ENCODE measurements at regions not wholly inside any gene's neighbourhood (a gene's known extent, or its start where the extent isn't known, plus 50 kb on each side); places are given as distances from the start of the nearest gene placed in this dataset.
"Not testable (repeated sequence)": the region's sequence is repeated elsewhere in the genome, so short reads cannot be mapped to it uniquely, and the experiment has no call there.

DNA sequence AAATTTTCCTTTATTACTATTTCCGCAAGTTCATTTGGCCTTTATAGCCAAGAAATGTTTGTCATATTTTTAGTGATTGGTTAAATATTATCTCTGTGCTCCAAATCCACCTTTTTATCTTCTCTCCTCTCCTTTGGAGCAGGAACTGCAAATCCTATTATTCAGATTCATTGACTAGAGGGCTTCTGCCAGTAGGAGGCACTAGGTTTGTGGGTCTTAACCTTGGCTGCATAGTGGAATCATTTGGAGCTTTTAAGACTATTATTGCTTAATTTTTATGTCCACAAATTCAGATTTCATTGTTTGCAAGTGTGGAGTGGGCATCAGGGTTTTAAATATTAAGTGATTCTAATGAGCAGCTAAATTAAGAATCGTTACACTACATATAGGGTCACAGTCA lies 75.3 kb upstream of the SYT10 start:
- no peak for DNase-seq (ENCODE audit: low spot score)
- TF ChIP-seq, protein P1, sequence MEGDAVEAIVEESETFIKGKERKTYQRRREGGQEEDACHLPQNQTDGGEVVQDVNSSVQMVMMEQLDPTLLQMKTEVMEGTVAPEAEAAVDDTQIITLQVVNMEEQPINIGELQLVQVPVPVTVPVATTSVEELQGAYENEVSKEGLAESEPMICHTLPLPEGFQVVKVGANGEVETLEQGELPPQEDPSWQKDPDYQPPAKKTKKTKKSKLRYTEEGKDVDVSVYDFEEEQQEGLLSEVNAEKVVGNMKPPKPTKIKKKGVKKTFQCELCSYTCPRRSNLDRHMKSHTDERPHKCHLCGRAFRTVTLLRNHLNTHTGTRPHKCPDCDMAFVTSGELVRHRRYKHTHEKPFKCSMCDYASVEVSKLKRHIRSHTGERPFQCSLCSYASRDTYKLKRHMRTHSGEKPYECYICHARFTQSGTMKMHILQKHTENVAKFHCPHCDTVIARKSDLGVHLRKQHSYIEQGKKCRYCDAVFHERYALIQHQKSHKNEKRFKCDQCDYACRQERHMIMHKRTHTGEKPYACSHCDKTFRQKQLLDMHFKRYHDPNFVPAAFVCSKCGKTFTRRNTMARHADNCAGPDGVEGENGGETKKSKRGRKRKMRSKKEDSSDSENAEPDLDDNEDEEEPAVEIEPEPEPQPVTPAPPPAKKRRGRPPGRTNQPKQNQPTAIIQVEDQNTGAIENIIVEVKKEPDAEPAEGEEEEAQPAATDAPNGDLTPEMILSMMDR (IDR thresholded peaks at IDR 0.05; ENCODE audit: extremely low read depth, insufficient read depth, missing control alignments): peak; percentile 25
- in situ Hi-C loops (cut with MboI; ENCODE audit: low pct_unique_long_range_greater_than_20kb, low sequenced_read_pairs, unreplicated experiment): no loop called here

DNA sequence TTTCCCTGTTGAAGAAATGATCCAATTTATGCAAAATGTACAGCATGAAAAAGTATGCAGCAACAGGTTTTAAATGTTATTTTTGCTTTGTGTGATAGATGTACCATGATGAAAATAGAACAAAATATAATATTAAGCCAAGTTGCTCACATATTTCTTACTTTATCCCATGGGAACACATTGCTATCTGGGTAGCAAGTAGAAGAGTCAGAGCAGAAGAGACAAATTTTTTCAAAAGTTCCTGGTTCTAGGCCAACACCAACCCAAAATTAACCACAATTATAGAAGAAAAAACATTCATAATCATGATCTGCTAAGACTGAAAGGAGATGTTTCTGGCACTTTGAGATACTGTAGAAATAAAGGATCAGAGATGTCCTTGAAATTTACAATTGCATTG lies 79.9 kb upstream of the SYT10 start:
- TF ChIP-seq, protein P1 (IDR thresholded peaks at IDR 0.05; ENCODE audit: extremely low read depth, insufficient read depth, missing control alignments): no peak
- no peak for DNase-seq (ENCODE audit: low spot score)
- in situ Hi-C loops (cut with MboI; ENCODE audit: low pct_unique_long_range_greater_than_20kb, low sequenced_read_pairs, unreplicated experiment): no loop called here

DNA sequence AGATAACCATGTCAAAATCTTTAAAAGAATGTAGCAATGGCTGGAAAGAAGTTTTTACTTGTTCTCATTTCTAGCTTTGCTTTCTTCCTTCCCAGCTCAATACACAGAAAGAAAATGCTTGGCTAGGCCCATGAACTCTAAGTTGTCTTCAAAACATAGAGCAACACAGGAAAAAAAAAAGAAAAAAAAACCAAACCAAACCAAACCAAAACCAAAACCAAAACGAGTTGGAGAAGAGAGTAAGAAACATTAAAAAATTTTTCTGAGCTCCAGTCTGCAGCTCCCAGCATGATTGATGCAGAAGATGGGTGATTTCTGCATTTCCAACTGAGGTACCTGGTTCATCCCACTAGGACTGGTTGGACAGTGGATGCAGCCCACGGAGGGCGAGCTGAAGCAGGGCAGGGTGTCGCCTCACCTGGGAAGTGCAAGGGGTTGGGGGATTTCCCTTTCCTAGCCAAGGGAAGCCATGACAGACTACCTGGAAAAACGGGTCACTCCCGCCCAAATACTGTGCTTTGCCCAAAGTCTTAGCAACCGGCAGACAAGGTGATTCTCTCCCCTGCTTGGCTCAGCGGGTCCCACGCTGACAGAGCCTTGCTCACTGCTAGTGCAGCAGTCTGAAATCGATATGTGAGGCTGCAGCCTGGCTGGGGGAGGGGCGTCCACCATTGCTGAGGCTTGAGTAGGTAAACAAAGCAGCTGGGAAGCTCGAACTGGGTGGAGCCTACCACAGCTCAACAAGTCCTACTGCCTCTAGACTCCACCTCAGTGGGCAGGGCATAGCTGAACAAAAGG lies 81.1 kb upstream of the SYT10 start:
- in situ Hi-C loops (cut with MboI; ENCODE audit: low pct_unique_long_range_greater_than_20kb, low sequenced_read_pairs, unreplicated experiment); DNase-seq (ENCODE audit: low spot score): not testable (repeated sequence)

DNA sequence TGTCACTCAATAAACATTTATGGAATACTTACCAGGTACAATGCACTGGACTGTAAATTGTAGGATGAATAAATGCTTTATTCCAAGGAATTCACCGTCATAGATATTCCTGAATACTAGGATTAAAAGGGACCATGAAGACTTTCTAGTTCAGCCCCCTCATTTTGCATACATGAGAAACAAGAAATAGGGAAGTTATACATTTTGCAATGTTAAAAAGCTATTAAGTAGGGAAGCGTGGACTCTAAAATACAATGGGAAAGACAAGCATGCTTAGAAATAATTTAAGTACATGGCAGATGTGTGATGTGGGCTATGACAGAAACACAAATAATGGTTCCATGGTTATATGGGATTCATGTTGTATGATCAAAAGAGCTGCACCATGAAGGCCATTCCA lies 89.4 kb upstream of the SYT10 start:
- in situ Hi-C loops (cut with MboI; ENCODE audit: low pct_unique_long_range_greater_than_20kb, low sequenced_read_pairs, unreplicated experiment): no loop called here

DNA sequence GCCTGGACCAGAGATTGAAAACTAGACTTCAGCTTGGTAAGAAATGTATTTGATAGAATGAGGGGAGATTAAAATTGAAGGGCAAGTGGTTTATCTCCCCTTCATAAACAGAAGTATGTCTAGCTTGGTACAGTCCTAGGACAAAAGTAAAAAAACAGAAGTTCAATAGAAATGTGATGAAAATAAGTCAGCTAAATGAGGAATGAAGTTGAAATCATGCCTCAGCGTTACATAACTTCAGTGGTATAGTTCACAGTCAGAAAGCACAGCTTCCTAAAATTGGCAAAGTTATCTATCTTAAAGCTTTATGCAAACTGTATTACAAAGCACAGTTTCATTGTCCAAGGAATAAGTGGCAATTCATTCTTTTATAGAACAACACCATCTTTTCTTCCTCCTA lies 90.2 kb upstream of the SYT10 start:
- in situ Hi-C loops (cut with MboI; ENCODE audit: low pct_unique_long_range_greater_than_20kb, low sequenced_read_pairs, unreplicated experiment): no loop called here
- DNase-seq (ENCODE audit: low spot score): no peak
- TF ChIP-seq, protein P1 (IDR thresholded peaks at IDR 0.05; ENCODE audit: extremely low read depth, insufficient read depth, missing control alignments): no peak

More for the DNA sequence above, 89.4 kb upstream of the SYT10 start:
- TF ChIP-seq, protein P1 (IDR thresholded peaks at IDR 0.05; ENCODE audit: extremely low read depth, insufficient read depth, missing control alignments): no peak
- DNase-seq (ENCODE audit: low spot score): no peak

DNA sequence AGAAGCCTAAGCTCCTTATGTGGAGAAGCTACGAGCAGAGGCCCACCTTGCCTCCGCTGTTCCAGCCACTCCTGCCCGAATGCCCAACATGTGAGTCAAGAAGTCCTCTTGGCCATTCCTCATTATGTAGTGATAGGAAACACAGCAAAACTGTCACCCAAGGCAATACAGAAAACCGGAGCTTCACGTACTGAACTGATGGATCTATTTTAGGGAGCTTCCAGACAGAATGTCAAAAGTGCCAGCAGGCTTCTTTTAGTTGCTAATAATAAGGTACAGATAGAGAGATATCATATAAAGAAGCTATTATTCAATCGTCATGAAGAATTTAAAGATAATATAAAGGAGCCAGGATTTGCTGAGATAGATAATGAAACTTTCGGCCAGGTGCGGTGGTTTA lies 91.6 kb upstream of the SYT10 start:
- in situ Hi-C loops (cut with MboI; ENCODE audit: low pct_unique_long_range_greater_than_20kb, low sequenced_read_pairs, unreplicated experiment): no loop called here
- TF ChIP-seq, protein P1 (IDR thresholded peaks at IDR 0.05; ENCODE audit: extremely low read depth, insufficient read depth, missing control alignments): no peak
- DNase-seq (ENCODE audit: low spot score): no peak

DNA sequence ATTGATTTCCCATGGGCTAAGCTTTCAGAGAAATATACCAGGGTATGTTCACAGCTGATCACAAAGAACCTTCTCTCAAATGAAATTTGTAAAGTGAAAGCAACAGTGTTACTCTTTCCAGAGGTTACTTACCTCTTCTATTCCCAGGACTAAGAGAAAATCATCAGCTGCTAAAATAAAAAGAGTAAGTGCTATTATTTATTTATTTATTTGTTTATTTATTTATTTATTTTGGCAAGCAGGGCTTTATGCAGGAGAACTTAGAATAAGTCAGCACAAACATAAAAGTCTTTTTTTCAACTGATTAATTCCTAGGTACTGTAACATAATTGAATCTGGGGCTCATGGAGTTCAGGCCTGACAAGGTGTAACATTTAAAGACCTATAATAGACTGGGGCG lies 93.9 kb upstream of the SYT10 start:
- in situ Hi-C loops (cut with MboI; ENCODE audit: low pct_unique_long_range_greater_than_20kb, low sequenced_read_pairs, unreplicated experiment): no loop called here
- no peak for DNase-seq (ENCODE audit: low spot score)
- TF ChIP-seq, protein P1 (IDR thresholded peaks at IDR 0.05; ENCODE audit: extremely low read depth, insufficient read depth, missing control alignments): no peak
